HPDE6-E6E7 (cell line): ENCODE measurements at regions not wholly inside any gene's neighbourhood (a gene's known extent, or its start where the extent isn't known, plus 50 kb on each side); places are given as distances from the start of the nearest gene placed in this dataset.

Experiments used
- DNase-seq: peaks from one replicate; pipeline ENCODE4 v3.0.0; 2011; ENCODE audit warnings: missing footprints; ENCODE audit errors: extremely low spot score

DNA sequence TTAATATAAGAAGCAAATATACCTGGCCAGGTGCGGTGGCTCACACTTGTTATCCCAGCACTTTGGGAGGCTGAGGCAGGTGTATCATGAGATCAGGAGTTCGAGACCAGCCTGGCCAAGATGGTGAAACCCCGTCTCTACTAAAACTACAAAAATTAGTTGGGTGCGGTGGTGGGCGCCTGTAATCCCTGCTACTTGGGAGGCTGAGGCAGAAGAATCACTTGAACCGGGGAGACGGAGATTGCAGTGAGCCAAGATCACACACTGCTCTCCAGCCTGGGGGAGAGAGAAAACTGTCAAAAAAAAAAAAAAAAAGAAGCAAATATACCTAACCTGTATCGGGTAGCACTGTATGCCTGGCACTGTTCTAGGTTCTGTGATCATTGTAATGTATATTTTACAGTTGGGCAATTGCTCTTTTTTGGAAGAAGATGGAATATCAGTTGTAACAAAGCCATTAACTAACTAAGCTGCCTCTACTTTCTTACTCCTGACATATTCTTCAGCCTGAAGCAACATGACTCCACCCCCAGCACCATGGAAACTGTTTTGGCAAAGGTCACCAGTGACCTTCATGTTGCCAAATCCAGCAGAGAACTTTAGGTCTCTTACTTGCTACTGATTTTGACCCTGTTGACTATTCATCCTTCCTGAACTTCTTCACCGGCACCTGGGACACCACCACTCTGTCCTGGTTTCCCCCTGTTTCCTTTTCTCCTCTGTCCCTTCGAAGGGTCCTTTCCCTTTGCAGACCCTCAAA, 203.8 kb downstream of the RPLP1 start:
- DNase-seq, result no peak

DNA sequence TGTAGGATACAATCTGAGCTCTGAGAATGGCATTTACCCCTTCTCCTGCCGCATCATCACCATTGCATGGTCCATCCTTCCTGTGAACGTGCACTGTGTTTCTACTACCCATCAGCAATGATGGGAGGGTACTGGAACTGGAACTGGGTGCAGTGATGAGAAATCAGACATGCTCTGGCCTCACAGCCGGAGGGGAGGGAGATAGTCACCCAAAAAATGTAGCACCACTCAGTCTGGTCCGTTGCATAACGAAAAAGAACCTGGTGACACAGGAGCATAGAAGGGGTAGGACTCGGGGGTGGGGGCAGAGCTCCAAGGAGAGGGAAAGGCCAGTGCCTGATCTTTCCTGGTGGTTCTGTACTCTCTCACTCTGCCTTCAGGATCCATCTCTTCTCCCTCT, 205.0 kb downstream of the RPLP1 start:
- DNase-seq, result no peak

DNA sequence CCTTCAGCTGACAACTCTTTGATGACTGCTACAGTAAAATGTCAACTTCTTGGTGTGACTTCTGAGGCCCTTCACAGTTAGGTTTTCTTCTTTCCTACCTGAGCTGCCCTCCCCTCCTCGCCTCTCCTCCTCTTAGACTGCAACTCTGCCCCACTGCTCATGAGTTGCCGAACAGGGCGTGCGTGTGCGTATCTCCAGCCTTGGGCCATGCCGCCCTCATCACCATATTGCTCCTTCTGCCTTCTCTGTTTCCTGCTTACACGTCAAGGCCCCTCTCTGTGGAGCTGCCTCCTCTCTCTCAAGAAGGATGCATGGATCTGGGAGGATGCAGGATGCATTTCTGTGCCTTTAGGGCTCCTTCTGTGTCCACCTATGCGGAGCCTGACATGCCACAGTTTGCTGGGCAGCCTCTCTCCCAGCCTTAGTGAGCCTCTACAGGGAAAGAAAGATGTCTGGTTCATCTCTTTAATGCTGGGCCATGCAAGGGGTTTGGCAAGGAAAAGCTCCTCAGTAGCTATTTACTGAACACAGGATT, 205.9 kb downstream of the RPLP1 start:
- DNase-seq, result no peak

DNA sequence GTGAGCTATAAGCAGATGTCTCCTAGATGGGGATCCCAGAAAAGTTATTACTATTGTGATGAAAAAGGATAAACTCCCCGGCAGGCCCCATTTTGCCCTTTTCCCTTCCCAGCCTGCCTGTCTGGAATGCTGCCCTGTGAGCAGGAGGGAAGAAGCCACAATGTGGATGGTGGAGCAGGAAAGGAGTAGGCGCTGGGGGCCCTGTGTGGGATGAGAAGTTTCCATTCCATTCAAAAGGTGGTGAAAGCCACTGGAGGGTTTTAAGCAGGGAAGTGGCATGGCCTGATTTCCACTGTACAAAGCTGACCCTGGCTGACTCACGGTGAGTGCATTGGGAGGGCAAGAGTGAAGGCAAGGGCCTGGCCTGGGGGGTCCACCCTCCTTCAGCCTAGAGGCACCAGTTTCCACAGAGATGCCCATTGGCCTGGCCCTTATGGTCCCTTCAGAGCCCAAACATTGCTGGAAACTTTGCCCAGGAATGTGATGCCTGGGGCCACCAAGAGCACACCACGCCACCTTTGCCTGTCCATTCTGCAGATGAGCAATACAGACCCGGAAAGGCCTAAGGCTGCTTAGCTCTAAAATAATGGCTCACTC, 206.9 kb downstream of the RPLP1 start:
- DNase-seq, result no peak

DNA sequence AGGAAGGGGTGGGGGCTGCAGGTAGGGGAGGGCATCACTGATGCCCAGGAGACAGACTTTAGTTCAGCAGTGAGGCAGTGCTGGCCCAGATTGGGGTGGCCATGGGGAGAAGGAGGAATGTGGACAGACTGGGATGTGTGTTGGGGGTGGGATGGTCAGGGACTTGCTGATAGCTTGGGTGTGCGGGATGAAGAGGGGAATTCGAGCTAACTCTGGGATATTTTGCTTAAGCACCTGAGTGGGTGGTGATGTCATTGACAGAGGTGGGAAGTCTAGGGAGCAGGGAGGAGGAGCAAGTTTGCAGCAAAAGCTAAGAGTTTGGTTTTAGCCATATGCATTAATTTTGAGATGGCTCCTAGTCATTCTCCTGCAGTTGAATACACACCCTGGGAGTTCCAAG, 207.5 kb downstream of the RPLP1 start:
- DNase-seq, result no peak

DNA sequence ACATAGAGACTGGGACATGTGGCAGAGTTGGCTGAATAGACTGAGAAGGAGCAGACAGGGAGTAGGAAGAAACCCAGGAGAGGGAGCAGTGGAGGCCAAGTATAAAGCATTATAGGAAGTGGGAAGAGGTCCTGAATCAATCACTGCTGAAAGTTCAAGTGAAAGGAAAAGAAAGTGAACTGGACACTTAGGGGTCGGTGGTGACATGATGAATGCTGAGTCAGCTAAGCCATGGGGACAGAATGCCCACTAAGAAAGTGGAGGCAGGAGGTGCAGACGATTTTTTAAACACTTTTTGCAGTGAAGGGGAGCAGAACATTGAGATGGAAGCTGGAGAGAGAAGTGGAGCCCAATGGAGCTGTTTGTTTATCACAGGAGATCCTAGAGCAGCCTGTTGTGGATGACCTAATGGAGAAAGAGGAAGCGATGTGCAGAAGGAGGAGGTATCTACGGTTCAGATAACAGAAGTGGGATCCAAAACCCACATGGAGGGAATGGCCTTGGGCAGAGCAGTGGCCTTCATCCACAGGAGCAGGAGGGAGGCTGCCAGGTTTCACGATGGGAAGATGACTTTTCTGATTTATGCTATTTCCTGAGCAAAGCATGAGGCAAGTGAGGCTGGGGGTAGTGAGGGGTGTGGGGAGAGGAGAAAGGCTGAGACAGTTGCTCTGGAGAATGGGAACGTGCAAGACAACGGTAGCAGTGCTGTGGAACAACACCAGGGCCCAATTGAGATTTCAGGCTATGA, 208.2 kb downstream of the RPLP1 start:
- no peak for DNase-seq

DNA sequence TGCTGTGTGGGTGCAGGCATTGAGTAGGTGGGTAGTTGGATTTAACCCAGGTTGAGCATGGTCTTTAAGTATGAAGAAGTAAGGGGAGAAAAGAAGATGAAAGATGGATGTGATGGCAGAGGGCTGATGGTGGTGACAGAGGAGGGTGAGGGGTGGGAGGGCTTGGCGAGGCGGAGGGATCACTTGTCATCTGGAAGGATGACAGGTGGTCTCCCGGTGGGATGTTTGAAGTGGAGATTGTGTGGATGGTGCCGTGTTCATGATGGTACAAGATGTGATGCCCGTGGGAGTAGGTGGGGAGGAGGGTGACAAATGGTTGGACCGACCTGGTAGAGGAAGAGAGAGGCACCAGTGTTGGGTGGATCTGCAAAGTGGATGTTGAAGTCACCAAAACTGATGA, 208.8 kb downstream of the RPLP1 start:
- DNase-seq, result no peak

DNA sequence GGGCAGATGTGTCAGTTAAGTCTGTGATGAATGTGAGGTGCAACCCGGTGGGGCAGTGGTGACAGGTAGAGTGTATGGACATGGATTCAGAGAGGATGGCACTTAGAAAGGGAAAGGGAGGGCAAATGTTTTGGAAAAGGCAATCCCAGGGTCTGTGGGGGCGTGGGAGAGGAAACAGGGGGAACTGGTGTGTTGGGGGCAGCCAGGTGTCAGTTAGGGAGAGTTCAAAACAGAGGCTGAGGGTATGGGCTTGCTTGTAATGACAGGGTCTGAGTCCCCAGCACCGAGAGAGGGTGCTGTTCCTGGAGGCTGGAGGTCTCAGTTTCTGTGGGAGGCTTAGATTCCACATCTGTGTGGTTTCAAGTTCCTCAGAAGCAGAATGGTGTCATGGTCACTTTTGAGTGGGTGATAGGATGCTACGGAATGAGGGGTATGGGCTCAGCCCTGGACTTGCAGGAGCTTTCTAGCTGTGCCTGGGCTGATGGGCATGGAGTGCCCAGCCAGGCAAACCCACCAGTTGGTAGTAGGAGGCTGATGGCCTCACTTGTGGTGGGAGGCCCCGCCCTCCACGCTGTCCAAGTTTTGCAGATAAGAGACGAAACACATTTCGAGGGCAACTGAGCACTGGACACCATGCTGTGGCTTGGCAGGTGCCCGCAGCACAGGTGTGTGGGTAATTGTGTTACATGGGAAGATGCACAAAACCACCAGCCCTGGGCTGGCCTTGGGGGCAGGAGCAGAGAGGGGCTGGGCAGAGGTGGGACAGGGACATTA, 209.4 kb downstream of the RPLP1 start:
- no peak for DNase-seq

DNA sequence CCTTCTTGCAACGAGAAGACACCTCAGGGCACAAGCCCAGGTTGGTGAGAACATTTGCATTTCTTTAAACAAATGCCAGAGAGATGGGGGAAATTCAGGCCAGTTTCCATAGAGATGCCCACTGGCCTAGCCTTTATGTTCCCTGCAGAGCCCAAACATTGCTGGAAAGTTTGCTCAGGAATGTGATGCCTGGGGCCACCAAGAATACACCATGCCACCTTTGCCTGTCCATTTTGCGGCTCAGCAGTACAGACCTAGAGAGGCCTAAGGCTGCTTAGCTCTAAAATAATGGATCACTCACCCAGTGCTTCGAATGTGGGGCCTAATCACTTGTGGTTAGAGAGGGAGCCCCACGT, 210.0 kb downstream of the RPLP1 start:
- DNase-seq, result no peak

DNA sequence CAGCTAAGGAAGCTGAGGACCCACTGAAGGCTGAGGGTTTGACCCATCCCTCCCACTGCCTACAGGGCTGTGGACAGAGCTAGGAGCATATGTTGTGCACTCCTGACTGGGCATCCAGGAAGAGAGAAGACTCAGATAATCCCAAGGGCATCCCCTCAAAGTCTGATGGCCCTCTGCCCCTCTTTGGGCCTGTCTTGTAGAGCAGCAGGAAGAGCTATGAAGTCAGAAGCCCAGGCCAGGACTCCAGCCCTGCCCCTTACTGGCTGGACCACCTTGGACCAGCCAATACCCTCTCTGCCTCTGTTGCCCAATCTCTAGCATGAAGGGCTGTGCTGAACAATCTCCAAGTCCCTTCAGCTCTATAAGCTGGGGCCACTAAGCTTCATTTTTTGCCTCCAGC, 210.8 kb downstream of the RPLP1 start:
- no peak for DNase-seq

DNA sequence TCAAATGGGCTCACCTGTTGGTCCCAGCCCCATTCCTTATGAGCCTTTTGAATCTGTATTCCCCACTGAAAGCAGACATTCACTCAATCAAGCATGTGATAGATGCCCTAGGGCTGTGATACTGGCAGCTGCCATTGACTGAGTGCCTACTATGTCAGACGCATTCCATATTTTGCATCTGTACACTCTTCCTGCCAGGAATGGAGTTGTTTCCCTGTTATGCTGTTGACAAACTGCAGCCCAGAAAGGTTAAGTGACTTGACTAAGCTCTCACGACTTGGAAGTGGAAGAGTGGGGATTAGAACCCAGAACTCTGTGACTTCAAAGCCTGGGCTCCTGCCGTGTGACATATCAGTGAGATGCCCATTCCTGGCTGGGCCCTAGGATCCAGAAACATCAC, 211.4 kb downstream of the RPLP1 start:
- no peak for DNase-seq

DNA sequence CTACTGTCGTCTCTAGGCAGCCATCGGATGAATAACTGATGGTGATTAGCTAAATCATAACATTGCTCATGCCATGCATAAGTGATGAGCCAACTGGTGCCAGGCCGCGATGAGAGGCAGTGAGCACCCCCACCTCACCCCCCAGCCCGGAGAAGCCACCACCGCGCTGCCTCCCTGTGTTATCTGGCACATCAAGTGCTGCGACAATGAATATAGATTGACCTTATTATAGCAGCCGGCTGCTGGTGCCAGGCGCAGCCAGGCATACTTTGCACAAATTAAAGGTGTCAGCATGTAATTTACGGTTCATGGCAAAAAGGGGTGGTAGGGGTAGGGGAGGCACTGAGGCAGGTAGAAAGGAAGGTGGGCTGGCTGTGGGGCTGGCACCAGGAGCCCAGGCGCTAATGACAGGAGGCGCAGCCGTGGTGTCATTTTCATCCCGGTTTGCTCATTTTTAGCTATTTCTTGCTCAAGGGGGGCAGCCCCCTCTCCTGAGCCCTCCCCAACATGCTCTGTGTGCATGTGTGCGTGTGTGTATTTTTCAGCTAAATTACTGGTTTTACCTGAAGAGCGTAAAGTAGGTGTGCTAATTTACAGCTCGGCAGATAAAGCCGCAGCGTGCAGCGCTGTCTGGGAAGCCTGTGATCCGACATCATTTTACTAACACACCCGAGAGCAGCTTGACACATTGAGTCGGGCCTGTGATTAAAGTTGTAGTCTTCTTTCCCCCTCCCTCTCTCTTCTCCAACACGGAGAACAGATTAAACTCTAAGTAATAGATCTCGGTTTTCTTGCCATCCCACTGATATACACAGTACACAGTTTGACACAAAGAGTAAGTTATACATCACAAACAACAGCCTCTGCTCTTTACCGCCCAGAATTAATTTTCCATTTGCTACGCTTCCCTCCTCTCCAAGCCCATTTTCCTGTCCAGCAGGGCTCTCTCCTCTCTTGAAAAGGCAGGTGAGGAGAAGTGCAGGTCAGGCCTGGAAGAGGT, 212.3 kb downstream of the RPLP1 start:
- no peak for DNase-seq

DNA sequence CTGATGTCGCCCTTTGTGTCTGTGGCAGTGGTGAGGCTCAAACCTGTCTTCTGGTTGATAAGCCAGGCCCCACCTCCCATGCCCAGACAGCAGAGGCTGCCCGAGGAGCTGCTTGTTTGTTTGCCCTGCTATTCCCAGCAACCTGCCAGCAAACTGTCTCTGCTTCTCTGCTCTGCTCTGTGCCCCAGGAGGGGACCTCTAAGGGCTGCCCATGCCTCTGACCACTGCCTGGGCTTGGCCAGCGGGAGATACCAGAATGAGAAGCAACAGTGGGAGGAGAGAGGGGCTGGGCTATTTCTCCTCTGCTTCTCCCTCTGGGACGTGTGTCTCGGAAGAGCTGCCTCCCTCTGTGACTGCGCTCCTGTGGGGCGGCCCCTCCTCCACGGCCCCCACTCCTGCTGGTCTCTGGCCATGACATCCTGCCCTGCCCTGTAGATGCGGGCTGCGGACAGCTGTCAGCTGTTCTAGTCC, 213.1 kb downstream of the RPLP1 start:
- no peak for DNase-seq

DNA sequence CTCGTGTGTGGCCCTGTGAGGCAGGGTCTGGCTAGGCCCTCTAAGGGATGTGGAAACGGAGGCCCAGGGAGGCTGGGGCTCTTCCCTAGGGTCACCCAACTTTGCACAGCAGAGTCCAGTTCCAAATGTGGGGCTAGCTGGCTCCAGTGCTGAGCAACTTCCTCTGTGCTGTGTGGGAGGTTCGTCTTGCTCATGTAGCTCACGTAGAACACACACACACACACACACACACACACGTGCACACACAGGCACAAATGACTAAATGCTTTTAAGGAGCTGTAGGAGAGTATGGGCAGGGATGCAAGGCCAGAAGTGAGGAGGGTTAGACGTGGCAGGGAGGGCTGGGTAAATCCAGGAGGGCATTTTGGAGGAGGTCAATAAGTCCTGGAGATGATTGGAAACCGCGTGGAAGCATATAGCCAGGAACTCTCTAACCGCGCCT, 213.8 kb downstream of the RPLP1 start:
- DNase-seq, result no peak

DNA sequence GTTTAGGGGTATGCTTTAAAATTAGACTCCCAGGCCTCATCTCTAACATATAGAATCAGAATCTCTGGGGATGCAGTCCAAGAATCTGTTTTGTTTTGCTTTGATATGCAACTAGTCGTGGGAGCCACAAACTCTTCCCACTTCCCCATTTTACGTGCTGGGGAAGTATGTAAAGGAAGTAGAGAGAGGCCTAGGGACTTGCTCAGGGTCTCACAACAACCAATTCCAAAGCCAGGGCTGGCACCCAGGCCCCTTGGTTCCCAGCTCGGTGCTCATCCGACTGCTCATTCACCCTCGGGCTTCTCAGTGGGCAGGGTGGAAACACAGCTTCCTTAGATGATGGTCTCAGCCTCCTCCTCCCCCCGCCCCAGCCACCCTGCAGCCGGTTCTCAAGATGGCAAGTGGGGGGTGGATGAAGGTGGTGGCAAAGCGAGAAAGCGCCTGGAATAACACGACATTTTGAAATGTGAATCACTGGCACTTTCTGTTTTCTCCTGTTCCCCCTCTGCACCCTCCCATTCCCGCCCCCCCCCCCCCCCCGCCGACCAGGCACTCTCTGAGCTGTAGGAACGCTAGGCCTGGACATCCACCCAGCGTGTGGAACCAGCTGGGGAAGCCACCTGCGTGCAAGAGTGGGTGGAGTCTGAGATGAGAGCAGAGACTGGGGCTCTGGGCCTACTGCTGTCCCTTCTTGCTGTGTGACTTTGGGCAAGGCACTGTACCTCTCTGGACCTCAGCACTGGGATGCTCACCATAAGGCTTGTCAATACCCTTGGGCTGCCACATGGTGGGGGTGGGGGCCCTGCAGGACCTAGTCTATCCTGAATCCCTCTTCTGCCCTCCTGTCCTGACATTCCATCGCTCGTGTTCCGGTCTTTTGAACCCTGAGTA, 214.5 kb downstream of the RPLP1 start:
- no peak for DNase-seq

DNA sequence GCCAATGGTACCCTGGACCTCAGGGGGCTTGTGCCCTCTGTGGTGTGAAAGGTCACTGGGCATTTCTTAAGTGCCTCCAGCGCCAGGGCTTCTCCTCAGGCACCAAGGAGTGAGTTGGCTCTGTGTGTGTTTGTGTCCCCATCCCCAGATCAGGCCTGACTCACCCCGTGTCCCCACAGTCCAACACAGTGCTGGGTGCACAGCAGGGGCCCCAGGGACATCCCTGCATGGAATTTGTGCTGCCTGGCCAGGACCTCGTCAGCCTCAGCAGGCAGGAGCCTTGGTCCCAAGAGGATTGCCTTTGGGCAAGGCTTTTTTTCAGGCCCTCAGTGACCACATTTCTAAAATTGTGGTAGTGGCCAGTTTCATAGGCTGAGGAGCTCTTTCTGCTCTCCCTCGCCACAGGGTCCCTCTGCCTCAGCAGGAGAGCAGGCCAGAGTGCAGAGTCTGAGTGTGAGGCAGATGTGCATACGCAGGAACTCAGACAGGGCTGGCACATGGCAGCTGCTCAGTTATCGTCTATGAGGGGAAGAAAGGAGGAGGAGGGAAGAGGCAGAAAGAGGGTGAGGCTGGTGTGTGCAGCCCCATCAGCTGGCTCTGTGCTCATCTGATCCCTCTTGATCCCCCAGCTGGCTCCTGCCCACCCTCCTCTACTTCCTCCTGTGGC, 215.6 kb downstream of the RPLP1 start:
- DNase-seq, result no peak

DNA sequence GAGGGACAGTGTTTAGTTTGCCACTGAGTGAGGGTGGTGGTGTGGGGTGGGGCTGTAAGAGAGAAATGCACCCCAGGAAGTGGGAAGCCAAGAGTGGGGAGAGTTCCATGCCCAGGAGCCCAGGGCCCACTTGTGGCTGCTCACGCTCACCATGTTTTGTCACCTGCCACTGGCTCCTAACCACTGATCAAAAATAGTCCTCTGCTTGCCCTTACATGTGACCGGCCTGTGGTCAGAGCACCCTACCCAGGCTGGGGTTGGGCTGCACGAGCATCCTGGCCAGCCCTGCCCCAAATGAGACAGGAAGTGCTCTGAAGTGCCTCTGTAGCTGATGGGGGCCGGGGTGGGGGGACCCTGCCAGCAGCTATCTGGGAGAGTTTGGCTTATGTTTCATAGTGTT, 216.3 kb downstream of the RPLP1 start:
- DNase-seq, result no peak

DNA sequence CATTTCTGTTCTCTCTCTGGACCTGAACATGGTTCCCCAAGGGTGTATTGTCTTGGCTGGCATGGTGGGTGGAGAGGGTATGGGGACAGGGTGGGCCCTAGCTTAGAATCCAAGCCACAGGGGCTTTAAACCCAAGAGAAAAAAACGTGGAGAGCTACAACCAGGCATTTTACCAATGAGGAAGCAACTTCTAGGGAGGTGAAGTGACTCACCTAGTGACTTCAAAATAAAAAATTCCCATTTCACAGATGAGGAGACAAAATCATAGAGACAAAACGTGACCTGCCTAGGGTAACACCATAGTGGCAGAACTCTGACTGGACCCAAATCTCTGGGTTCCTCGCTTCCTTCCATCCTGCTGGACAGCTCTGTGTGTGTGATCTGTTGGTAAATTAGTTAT, 216.8 kb downstream of the RPLP1 start:
- no peak for DNase-seq

DNA sequence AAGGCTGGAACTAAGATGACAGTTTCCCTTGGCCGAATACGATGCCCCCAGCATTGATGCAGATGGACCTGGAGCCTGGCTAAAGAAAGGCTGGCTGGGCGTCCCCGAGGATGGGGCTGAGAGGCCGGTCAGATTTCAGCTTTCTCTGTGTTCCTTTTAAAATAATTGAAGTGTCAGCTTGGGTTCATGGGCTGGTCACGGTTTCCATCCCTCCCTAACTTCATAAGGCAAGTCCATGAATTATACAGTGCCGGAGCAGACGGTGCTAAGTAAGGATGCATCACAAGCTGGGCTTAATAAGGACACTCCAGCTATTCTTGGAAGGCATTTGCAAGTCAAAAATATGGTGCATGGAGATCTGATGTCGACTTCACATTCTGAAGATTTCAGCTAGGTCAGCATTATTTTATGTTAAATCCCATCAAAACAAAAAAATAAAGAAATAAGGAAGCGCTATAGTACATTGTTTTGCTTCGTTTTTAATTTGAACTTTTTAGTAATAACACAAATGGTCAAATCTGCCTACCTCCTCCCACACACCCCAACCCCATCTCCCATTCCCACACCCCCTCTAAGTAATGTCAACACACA, 220.8 kb downstream of the RPLP1 start:
- no peak for DNase-seq
